Activated T-helper 1 cell treated with anti-CD3 and anti-CD28 coated beads, Interleukin-12 subunit alpha, Interleukin-12 subunit beta, Interleukin-2, Interleukin-4 antibody, amounts not matched to agents 30 ng/mL and 10 ng/mL and 1 ng/mL, durations not matched to agents 14 hours and 24 hours and 36 hours (primary cell): ENCODE measurements at regions not wholly inside any gene's neighbourhood (a gene's known extent, or its start where the extent isn't known, plus 50 kb on each side); places are given as distances from the start of the nearest gene placed in this dataset.

Source experiments
- DNase-seq: peaks from one replicate; pipeline ENCODE4 v3.0.0; 2021; ENCODE audit warnings: low spot score
- H3K27ac Mint-ChIP-seq: one replicate; pipeline ENCODE4 v1.8.0; 2021; ENCODE audit warnings: mild to moderate bottlenecking, mixed read lengths
- H3K27me3 Mint-ChIP-seq: one replicate; pipeline ENCODE4 v1.8.0; 2022; ENCODE audit warnings: mild to moderate bottlenecking, moderate library complexity, mixed read lengths; ENCODE audit not compliant: insufficient read depth
- H3K36me3 Mint-ChIP-seq: one replicate; pipeline ENCODE4 v1.8.0; 2021; ENCODE audit warnings: low read depth, mixed read lengths
- H3K4me1 Mint-ChIP-seq: one replicate; pipeline ENCODE4 v1.8.0; 2021; ENCODE audit warnings: low read depth, mixed read lengths
- H3K4me3 Mint-ChIP-seq: one replicate; pipeline ENCODE4 v1.8.0; 2021; ENCODE audit warnings: mild to moderate bottlenecking, moderate library complexity, mixed read lengths
- H3K9me3 Mint-ChIP-seq: one replicate; pipeline ENCODE4 v1.8.0; 2021; ENCODE audit warnings: mixed read lengths
- intact Hi-C: fragments of 100-400 bp; cut with micrococcal nuclease; formaldehyde crosslinking; loops from one replicate; pipeline ENCODE4 v1.15.1; 2024

- H3K9me3 Mint-ChIP-seq, result no peaks in the 10 kb centered on the region
- DNase-seq, result no peak
Measured at GRCh38 chr17:83152745-83153611, 73.6 kb downstream of the METRNL start.

GRCh38 chr17:83153681-83154310 is 74.4 kb downstream of the METRNL start:
- Mint-ChIP-seq H3K27ac (no peak overlapping the region), H3K4me1 (peaks cover 12% of the 10 kb centered on the region), H3K9me3 (no peaks in the 10 kb centered on the region), H3K4me3 (no peak overlapping the region), H3K27me3 (peaks cover 18% of the 10 kb centered on the region), H3K36me3 (no peaks in the 10 kb centered on the region)
- intact Hi-C loops, result no loop called here
- DNase-seq, result no peak

More at GRCh38 chr17:83152745-83153611, 73.6 kb downstream of the METRNL start:
- intact Hi-C loops, result no loop called here
- Mint-ChIP-seq H3K4me3 (no peak overlapping the region), H3K27ac (no peak overlapping the region), H3K36me3 (no peaks in the 10 kb centered on the region), H3K27me3 (peaks cover 15% of the 10 kb centered on the region), H3K4me1 (peaks cover 18% of the 10 kb centered on the region)

GRCh38 chr17:83154311-83155127 is 75.1 kb downstream of the METRNL start:
- no peaks in the 10 kb centered on the region for H3K36me3 Mint-ChIP-seq
- no peak overlapping the region for H3K27ac Mint-ChIP-seq
- no peaks in the 10 kb centered on the region for H3K9me3 Mint-ChIP-seq
- intact Hi-C loops, result no loop called here
- no peak for DNase-seq
- H3K4me1 Mint-ChIP-seq, result peaks cover 12% of the 10 kb centered on the region
- peaks cover 17% of the 10 kb centered on the region for H3K27me3 Mint-ChIP-seq
- H3K4me3 Mint-ChIP-seq, result no peak overlapping the region

- H3K27me3 Mint-ChIP-seq, result peaks cover 23% of the 10 kb centered on the region
- intact Hi-C loops, result no loop called here
- no peaks in the 10 kb centered on the region for H3K36me3 Mint-ChIP-seq
- peaks cover 12% of the 10 kb centered on the region for H3K4me1 Mint-ChIP-seq
- H3K4me3 Mint-ChIP-seq, result no peak overlapping the region
- no peak for DNase-seq
- no peaks in the 10 kb centered on the region for H3K9me3 Mint-ChIP-seq
- H3K27ac Mint-ChIP-seq, result no peak overlapping the region
Measured at GRCh38 chr17:83155128-83156121, 76.0 kb downstream of the METRNL start.

GRCh38 chr17:83156408-83156807 is 77.0 kb downstream of the METRNL start:
- H3K4me1 Mint-ChIP-seq, result peaks cover 11% of the 10 kb centered on the region

DNA sequence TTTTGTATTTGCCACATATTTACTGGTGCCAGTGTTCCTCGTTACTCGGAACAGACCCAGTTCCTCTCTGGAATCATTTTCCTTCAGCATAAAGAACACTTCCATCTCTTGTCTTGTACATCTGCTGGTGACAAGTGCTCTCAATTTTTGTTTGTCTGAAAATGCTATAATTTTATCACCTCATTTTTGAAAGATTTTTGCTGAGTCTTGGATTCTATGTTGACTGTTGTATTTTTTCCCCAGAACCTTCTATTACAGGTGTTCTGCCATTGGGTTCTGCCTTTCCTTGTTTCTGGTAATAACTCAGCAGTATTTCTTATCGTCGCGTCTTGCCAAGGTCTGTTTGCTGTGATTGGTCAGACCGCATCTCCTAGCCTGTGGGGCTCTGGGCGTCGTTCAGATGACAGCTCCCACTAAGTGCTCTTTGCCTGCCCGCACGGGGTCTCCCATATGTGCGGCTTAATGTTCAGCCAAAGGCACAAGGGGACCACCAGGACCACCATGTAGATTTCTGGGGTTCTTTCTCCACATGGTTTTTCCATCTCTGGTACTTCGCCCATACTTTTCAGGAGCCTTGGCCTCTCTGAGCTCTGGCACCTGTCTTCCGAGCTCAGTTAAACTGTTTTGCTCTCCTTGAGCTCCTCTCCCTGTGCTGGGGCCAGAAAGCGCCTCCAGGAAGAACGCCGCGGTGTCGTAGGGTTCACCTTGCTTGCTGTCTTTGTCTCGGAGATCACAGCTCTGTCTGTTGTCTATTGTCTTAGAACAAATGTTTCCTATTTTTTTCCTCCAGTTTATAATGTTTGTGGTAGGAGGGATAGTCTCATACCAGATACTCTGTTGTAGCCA is 80.0 kb downstream of the METRNL start:
- DNase-seq, result no peak
- Mint-ChIP-seq H3K27ac (no peak overlapping the region), H3K27me3 (peaks cover 30% of the 10 kb centered on the region), H3K9me3 (no peaks in the 10 kb centered on the region), H3K36me3 (no peaks in the 10 kb centered on the region), H3K4me3 (no peak overlapping the region), H3K4me1 (peaks cover 8% of the 10 kb centered on the region)
- intact Hi-C loops, result no loop called here

More at GRCh38 chr17:83156408-83156807, 77.0 kb downstream of the METRNL start:
- intact Hi-C loops, result no loop called here
- no peak overlapping the region for H3K27ac Mint-ChIP-seq
- H3K9me3 Mint-ChIP-seq, result no peaks in the 10 kb centered on the region
- H3K4me3 Mint-ChIP-seq, result no peak overlapping the region
- H3K36me3 Mint-ChIP-seq, result no peaks in the 10 kb centered on the region
- no peak for DNase-seq
- H3K27me3 Mint-ChIP-seq, result peaks cover 25% of the 10 kb centered on the region

DNA sequence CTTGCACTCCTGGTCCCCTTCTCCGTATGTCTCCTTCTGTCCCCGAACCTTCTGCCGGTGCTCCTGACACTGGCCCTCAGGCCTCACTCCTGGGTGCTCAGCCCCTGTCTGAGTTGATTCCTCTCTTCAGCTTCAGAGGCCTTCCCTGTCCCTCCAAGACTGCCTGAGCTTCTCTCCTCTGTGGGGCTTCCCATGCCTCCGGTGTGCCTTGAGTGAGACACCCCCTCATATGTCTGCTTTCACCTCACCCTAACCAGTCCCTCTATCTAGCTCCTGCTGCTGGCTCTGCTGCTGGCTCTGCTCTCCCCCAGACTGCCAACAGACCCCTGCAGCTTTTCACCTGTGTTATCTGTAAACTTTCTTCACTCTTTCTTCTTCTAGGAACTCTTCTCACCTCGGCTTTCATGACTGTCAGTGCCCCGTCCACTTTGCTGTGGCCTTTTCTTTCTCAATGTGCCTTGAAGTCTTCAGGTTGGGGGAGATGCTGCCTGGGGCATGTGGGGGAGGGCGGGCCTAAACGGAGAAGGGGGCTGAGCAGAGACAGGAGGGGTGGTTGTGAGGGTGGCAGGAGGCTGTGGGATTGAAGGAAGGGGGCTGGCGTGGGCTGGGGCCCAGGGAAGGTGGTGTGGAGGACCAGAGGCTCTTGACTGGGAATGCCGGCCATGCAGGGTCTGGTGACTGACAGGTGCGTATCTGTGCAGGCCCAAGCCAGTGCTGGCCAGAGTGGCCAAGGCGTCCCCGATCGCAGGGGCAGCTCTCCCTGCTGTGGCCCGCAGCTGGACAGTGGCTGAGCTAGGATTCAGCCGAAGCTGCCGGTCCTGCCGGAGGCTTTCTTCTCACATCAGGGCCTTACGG is 81.3 kb downstream of the METRNL start:
- DNase-seq, result no peak
- no peaks in the 10 kb centered on the region for H3K36me3 Mint-ChIP-seq
- H3K9me3 Mint-ChIP-seq, result no peaks in the 10 kb centered on the region
- peaks cover 36% of the 10 kb centered on the region for H3K27me3 Mint-ChIP-seq
- H3K27ac Mint-ChIP-seq, result no peak overlapping the region
- no peak overlapping the region for H3K4me3 Mint-ChIP-seq
- intact Hi-C loops, result no loop called here
- H3K4me1 Mint-ChIP-seq, result peaks cover 2% of the 10 kb centered on the region

DNA sequence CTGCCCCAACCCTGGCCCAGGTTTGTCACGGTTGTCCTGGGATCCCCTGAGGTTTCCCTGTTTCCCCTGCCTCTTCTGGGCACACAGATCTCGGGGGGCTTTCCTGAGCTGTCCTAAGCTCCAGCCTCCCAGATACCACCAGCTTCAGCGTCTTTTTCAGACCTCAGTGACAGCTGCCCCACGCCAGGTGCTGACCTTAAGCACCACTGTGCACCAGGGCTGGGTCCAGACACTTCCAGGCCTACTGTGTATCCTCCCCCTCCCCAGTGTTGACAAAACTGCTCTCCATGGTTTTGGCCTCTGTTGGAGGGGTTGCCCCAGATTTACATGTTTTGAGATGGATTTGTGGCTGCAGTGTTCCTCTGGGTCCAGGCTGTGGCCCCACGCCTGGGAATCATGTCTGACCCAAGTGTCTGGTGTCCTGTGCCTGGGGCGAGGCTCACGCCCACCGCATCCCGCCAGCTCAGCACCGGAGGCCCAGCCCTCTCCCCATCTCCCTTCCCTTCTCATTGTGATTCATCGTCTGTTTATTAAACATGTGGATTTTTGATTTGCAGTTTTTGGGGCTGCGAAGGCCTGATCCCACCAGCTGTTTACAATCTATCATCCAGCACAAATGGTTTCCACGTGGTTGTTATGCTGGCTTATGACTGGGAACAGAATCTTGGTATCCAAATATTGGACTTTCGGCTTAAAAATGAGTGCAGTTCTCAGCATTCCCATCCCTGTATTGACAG is 82.1 kb downstream of the METRNL start:
- H3K4me1 Mint-ChIP-seq, result no peaks in the 10 kb centered on the region
- H3K4me3 Mint-ChIP-seq, result no peak overlapping the region
- intact Hi-C loops, result no loop called here
- H3K27me3 Mint-ChIP-seq, result peaks cover 39% of the 10 kb centered on the region
- no peak overlapping the region for H3K27ac Mint-ChIP-seq
- H3K36me3 Mint-ChIP-seq, result no peaks in the 10 kb centered on the region
- no peaks in the 10 kb centered on the region for H3K9me3 Mint-ChIP-seq
- no peak for DNase-seq

DNA sequence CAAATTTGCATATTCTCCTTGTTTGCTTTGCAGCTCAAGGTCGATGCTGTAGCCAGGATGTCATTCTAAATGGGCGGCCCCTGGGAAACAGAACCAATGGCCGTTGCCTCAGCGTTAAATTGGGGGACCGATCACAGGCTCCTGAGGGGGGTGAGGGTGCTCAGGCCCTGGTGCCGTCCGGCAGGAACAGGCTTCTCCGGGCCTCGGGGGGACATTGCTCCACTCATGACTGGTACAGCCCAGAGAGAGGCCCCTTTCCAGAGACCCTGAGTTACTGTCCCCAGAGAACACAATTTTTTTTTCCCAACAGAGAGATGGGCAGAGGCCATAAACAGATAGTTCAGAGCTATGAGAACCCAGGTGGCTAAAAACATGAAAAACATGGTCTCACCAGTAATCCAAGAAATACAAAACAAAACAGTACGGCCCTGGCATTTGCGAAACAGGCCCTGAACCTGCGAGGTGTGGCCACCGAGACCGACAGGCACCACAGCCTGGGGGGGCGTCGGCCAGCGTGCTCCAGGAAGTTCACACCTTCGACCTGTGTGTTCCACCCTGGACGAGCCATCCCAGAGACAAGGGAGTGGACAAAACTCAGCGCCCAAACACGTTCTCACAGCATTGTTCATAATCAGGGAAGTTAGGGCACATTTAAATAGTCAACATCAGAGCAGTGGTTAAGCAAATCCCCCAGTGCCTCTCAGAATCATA is 82.8 kb downstream of the METRNL start:
- H3K4me1 Mint-ChIP-seq, result no peaks in the 10 kb centered on the region
- peaks cover 36% of the 10 kb centered on the region for H3K27me3 Mint-ChIP-seq
- intact Hi-C loops, result no loop called here
- no peak overlapping the region for H3K27ac Mint-ChIP-seq
- H3K4me3 Mint-ChIP-seq, result no peak overlapping the region
- no peaks in the 10 kb centered on the region for H3K36me3 Mint-ChIP-seq
- no peak for DNase-seq
- no peaks in the 10 kb centered on the region for H3K9me3 Mint-ChIP-seq

DNA sequence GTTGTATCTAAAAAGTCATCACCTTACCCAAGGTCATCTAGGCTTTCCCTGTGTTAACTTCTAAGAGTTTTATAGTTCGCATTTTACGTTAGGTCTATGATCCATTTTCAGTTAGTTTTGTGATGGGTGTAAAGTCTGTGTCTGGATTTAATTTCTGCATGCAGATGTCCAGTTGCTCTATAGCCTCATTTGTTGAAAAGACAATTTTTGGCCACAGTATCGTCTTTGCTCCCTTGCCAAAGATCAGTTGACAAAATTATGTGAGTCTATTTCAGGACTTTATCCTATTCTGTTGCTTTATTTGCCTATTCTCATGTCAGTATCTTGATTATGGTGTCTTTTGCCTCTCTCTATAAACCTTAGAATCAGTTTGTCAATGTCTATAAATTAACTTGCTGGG is 85.1 kb downstream of the METRNL start:
- H3K27me3 Mint-ChIP-seq, result peaks cover 37% of the 10 kb centered on the region
- H3K4me1 Mint-ChIP-seq, result no peaks in the 10 kb centered on the region

More for the DNA sequence above, 85.1 kb downstream of the METRNL start:
- Mint-ChIP-seq H3K27ac (no peak overlapping the region), H3K36me3 (no peaks in the 10 kb centered on the region), H3K4me3 (no peak overlapping the region), H3K9me3 (no peaks in the 10 kb centered on the region)
- intact Hi-C loops, result no loop called here
- DNase-seq, result no peak
